ENCODE measurements at regions not wholly inside any gene's neighbourhood (a gene's known extent, or its start where the extent isn't known, plus 50 kb on each side); places are given as distances from the start of the nearest gene placed in this dataset.

GRCh38 chr15:91548549-91548948 lies 305.0 kb upstream of the SLCO3A1 start:
- TF ChIP-seq TAF1 (IDR thresholded peaks at IDR 0.05; ENCODE audit: low read depth, low read length) (no peak), POLR2AphosphoS5 (IDR thresholded peaks at IDR 0.05; ENCODE audit: low read depth, low read length) (no peak), POLR2A (IDR thresholded peaks at IDR 0.05; ENCODE audit: low read depth, low read length) (no peak), POU2F2 (IDR thresholded peaks at IDR 0.05; ENCODE audit: low read depth, low read length) (no peak)

Measured in GM12891 (cell line).